SIG-M5 treated with dmso at 0.1 percent for 504 hours (cell line): ENCODE measurements at regions not wholly inside any gene's neighbourhood (a gene's known extent, or its start where the extent isn't known, plus 50 kb on each side); places are given as distances from the start of the nearest gene placed in this dataset.
A peak's percentile ranks its signal among the peaks of the same experiment; 100 is the strongest.
"Not testable (repeated sequence)": the region's sequence is repeated elsewhere in the genome, so short reads cannot be mapped to it uniquely, and the experiment has no call there.

Experiments
- DNase-seq: peaks from one replicate; lab custom pipeline; 2025; ENCODE audit not compliant: unreplicated experiment; lab: John Stamatoyannopoulos, UW

DNA sequence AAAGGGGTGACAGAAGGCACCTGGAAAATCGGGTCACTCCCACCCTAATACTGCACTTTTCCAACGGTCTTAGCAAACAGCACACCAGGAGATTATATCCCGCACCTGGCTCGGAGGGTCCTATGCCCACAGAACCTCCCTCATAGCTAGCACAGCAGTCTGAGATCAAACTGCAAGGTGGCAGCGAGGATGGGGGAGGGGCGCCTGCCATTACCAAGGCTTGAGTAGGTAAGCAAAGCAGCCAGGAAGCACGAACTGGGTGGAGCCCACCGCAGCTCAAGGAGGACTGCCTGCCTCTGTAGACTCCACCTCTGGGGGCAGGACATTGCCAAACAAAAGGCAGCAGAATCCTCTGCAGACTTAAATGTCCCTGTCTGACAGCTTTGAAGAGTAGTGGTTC, 101.8 kb downstream of the TBX20 start:
- not testable (repeated sequence) for DNase-seq

- not testable (repeated sequence) for DNase-seq
Observed at GRCh38 chr7:35148030-35148429, 105.9 kb downstream of the TBX20 start.

DNA sequence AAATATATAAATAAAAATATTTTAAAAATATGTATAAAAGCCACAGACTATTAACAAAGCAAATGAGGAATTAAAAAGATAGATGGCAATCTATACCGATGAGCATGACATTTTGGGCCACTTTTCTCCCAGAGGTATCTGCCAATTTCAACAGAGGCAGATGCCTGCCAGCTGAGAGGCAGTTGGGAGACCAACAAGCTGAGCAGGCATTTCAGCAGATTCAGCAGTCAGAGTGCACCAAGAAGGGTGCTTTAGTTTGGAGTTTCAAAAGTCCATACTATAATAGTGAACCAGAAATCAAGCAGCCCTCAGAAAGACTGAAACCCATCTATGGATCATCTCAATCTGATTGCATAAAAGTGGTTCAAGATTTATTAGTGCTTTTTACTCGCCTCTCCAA, 104.8 kb upstream of the DPY19L1 start:
- not testable (repeated sequence) for DNase-seq

DNA sequence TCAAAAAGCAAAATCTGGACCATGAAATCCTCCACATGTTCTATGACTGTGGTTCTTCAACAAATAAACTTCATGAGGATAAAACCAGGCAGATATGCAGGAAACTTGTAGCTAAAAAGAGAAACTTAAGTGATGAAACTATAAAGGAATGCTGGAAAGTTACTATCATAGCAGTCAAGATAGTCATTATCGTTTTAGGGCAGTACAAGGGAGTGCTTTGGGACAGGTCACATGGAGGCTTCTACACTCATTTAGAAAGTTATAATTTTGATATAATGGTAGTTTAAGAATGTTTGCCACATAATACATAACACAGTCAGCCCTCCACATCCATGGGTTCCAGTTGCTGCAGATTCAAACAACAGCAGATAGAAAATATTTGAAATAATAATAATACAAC, 102.0 kb upstream of the DPY19L1 start:
- DNase-seq: not testable (repeated sequence)

DNA sequence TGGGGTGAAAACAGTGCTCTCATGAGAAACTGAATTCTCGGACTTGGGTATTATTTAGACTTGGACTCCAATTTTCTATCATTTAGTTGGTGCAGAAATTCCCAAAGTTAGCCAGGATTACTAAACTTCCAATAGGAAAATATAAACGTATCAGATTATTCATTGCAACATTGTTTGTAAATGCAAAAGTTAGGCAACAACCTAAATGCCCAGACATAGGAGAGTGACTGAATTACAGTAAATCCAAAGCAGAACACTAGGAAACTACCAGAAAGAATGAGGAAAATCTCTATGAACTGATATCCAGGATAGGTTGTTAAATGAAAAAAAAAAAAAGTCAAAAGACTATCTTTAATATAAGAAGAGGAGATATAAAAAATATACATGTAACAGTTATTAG, 96.2 kb upstream of the DPY19L1 start:
- DNase-seq: not testable (repeated sequence)

DNA sequence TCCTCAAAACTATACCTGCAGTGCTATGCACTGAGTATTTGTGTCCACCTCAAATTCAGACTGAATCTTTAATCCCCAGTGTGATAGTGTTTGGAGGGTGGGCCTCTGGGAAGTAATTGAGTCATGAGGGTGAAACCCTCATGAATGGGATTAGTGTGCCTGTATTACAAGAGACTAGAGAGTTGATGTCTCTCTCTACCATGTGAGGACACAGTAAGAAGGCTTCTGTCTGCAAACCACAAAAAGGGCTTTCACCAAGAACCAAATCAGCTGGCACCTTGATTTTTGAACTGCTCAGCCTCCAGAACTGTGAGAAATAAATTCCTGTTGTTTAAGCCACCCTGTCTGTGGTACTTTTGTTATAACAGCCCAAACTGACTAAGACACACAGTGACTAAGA, 95.7 kb upstream of the DPY19L1 start:
- not testable (repeated sequence) for DNase-seq

DNA sequence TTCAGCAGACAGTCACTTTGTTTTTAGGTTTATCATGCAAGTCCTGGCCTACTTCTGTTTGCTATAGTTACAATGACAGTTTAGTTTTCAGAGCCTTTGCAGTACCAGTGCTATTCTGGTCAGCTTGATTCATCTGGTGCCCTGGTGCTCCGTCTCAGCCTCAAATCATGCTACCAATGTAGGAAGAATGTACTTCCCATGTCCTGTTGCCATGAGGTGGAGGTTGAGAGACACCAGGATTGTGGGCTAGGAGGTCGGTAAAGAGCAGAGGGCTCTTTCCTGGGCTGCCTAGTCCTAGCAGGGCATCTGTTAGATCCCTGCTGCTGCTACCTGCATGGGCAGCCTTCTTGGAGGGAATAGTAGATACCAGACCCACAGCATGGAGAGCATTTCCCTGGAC, 91.4 kb upstream of the DPY19L1 start:
- DNase-seq: not testable (repeated sequence)

DNA sequence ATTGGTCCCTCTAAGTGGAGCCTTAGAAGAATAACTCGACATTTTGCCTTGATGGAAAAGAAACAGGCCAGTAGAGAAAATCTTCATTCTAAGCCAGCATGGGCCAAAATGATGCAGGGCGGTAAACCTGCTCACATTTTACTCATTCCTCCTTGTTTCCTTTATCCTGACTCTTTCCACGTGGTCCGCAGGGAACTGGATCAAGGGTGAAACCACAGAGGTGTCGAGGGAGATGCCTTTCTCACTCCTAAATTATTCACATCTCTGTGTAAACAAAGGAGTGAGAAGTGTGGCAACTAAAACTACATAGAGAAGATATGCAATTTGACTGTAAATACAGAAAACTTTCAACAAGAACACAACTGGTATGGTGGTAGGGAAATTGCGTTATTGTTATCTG, 81.2 kb upstream of the DPY19L1 start:
- DNase-seq: not testable (repeated sequence)

- DNase-seq: peak; percentile 21
Observed at GRCh38 chr7:35106667-35107066, 69.4 kb upstream of the DPY19L1 start.

- not testable (repeated sequence) for DNase-seq
Observed at GRCh38 chr7:35105511-35105910, 68.2 kb upstream of the DPY19L1 start.

DNA sequence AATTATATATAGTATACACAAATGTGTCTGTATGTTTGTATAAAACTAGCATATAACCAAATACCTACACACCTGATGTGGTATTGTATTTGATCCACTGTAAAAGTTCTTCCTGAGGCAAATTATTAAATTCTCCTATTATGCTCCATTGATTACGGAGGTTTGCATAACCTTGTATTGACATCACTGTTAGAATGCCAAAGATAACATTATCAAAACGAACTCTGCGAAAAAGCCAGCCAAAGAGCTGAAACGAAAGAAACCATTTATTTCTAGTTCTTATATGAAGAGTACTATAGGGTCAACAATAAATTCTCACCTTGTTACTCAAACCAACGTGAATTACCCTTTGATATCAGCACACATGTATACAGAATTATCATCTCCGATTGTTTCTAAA, 65.6 kb upstream of the DPY19L1 start:
- not testable (repeated sequence) for DNase-seq

GRCh38 chr7:35092961-35093360, 55.7 kb upstream of the DPY19L1 start:
- DNase-seq: not testable (repeated sequence)
